GM12878 (cell line): ENCODE measurements at regions not wholly inside any gene's neighbourhood (a gene's known extent, or its start where the extent isn't known, plus 50 kb on each side); places are given as distances from the start of the nearest gene placed in this dataset.

Experiments used
- ATAC-seq: fragments of 200-7000 bp; cut with Tn5 transposase; 3 replicates; pipeline ENCODE4 v1.9.1; 2020; ENCODE audit warnings: mild to moderate bottlenecking, moderate library complexity
- BruUV-seq: library from RNA; stranded (reverse); fragments of 400-500 nt; replicated peaks from 2 replicates; lab custom pipeline; 2021; lab: Mats Ljungman, UMichigan
- CTCF ChIA-PET: fragments of 300-600 bp; sonication (Branson Sonifier 250); formaldehyde crosslinking; extraction: SDS; loops from one replicate; lab custom pipeline; 2021; ENCODE audit warnings: inconsistent platforms; lab: Yijun Ruan, JAX
- POLR2A ChIA-PET: fragments of 350-600 bp; formaldehyde crosslinking; extraction: SDS; loops from one replicate; lab custom pipeline; 2021; ENCODE audit warnings: inconsistent platforms; lab: Charles Lee
- RAD21 ChIA-PET: fragments of 300-600 bp; sonication (Branson Sonifier 250); formaldehyde crosslinking; loops from one replicate; lab custom pipeline; 2023; ENCODE audit warnings: antibody characterized with exemption; ENCODE audit not compliant: unreplicated experiment; lab: Charles Lee
- SMC1A ChIA-PET: fragments of 300-600 bp; sonication (Branson Sonifier 250); formaldehyde crosslinking; loops from one replicate; lab custom pipeline; 2023; ENCODE audit not compliant: unreplicated experiment, uncharacterized antibody; lab: Charles Lee
- DNase-seq: peaks from one replicate; pipeline ENCODE4 v3.0.0-alpha.2; 2011; ENCODE audit warnings: low read depth, low spot score
- FAIRE-seq: peaks from 3 replicates; lab custom pipeline; 2011; peaks lifted over from hg19 to GRCh38; lab: Jason Lieb, UNC
- H2AFZ ChIP-seq: 2 replicates; pipeline ENCODE4 v1.6.0; 2011; ENCODE audit warnings: low read depth, low read length, control low read depth; ENCODE audit not compliant: control insufficient read depth
- H3K27ac ChIP-seq: 2 replicates; pipeline ENCODE4 v1.5.1; 2011; ENCODE audit warnings: control low read depth; ENCODE audit not compliant: control insufficient read depth, insufficient read depth
- H3K27me3 ChIP-seq, 2 experiments: replicated peaks in 1 of 2; 2 replicates each; pipeline versions ENCODE4 v1.6.0 to v1.6.1; 2011; ENCODE audit warnings: low read length in 1 of 2; ENCODE audit not compliant: control insufficient read depth in 2 of 2, insufficient read depth in 2 of 2
- H3K36me3 ChIP-seq, 2 experiments: 2 replicates each; pipeline ENCODE4 v1.5.1; 2011; ENCODE audit warnings: low read length in 1 of 2; ENCODE audit not compliant: control insufficient read depth in 2 of 2, insufficient read depth in 2 of 2
- H3K4me1 ChIP-seq: 2 replicates; pipeline ENCODE4 v1.6.1; 2011; ENCODE audit warnings: mild to moderate bottlenecking, low read length, moderate library complexity, mixed read lengths; ENCODE audit not compliant: control insufficient read depth, insufficient read depth
- H3K4me2 ChIP-seq: 2 replicates; pipeline ENCODE4 v1.6.0; 2011; ENCODE audit warnings: control low read depth; ENCODE audit not compliant: control insufficient read depth, insufficient read depth
- H3K4me3 ChIP-seq: fragments of 200-600 bp; sonication (generic); 2 replicates; pipeline ENCODE4 v1.5.1; 2016
- H3K79me2 ChIP-seq: 2 replicates; pipeline ENCODE4 v1.6.0; 2011; ENCODE audit warnings: low read length; ENCODE audit not compliant: control insufficient read depth, insufficient read depth
- H3K9ac ChIP-seq: 2 replicates; pipeline ENCODE4 v1.8.0; 2011; ENCODE audit warnings: low read length, control low read depth, mixed read lengths; ENCODE audit not compliant: control insufficient read depth, insufficient read depth
- H3K9me3 ChIP-seq: replicated peaks from 3 replicates; pipeline ENCODE4 v1.5.1; 2011; ENCODE audit warnings: mild to moderate bottlenecking, low read length; ENCODE audit not compliant: control insufficient read depth, insufficient read depth
- H4K20me1 ChIP-seq: 2 replicates; pipeline ENCODE4 v1.6.0; 2011; ENCODE audit not compliant: control insufficient read depth, insufficient read depth
- ATF7 ChIP-seq: fragments of 450-650 bp; IDR thresholded peaks from 2 replicates; pipeline ENCODE4 v1.6.1; 2016; ENCODE audit warnings: low read depth, mild to moderate bottlenecking
- BCL3 ChIP-seq: IDR thresholded peaks from 2 replicates; pipeline ENCODE4 v1.6.1; 2011; ENCODE audit warnings: borderline replicate concordance, low read depth, mild to moderate bottlenecking, moderate library complexity, low read length; ENCODE audit not compliant: insufficient read depth, poor library complexity, severe bottlenecking
- GABPA ChIP-seq: IDR thresholded peaks from 2 replicates; pipeline ENCODE4 v1.6.1; 2014; ENCODE audit warnings: antibody characterized with exemption, low read depth, mild to moderate bottlenecking, inconsistent platforms
- HSF1 ChIP-seq: fragments of 150-350 bp; IDR thresholded peaks from 2 replicates; pipeline ENCODE4 v1.6.1; 2014; ENCODE audit warnings: mild to moderate bottlenecking, low read depth, low read length
- LARP7 ChIP-seq: fragments of 450-650 bp; IDR thresholded peaks from 2 replicates; pipeline ENCODE4 v1.6.1; 2017; ENCODE audit warnings: mild to moderate bottlenecking
- PAX5 ChIP-seq: IDR thresholded peaks from 2 replicates; pipeline ENCODE4 v1.6.1; 2011; ENCODE audit warnings: low read depth, low read length, borderline replicate concordance
- RELB ChIP-seq: fragments of 450-650 bp; IDR thresholded peaks from 2 replicates; pipeline ENCODE4 v1.6.1; 2017; ENCODE audit warnings: low read depth, mild to moderate bottlenecking, moderate library complexity
- SREBF1 ChIP-seq: IDR thresholded peaks from 2 replicates; pipeline ENCODE4 v1.6.1; 2012; ENCODE audit warnings: mild to moderate bottlenecking, low read length
- TARDBP ChIP-seq: IDR thresholded peaks from 2 replicates; pipeline ENCODE4 v1.6.1; 2016; ENCODE audit warnings: borderline replicate concordance
- WGBS: methylation state at CpG from one replicate; pipeline ENCODE4 v1.1.6; 2016; ENCODE audit warnings: low lambda C conversion rate; ENCODE audit not compliant: insufficient replicate concordance, insufficient coverage; ENCODE audit errors: missing lambda C conversion rate; 5-methylcytosine and 5-hydroxymethylcytosine counted together
- in situ Hi-C: fragments of 300-500 bp; cut with MboI; formaldehyde crosslinking; loops from 9 replicates; pipeline ENCODE4 v1.14.3; 2018; ENCODE audit warnings: mixed read lengths
- intact Hi-C: fragments of 100-400 bp; cut with micrococcal nuclease; formaldehyde crosslinking; loops from one replicate; pipeline ENCODE4 v1.14.2; 2022; ENCODE audit not compliant: unreplicated experiment

GRCh38 chr12:67173258-67173657 lies 95.9 kb upstream of the CAND1 start:
- POLR2A ChIA-PET = no interaction called here
- H3K9ac ChIP-seq = no peak overlapping the region
- no peaks in the 10 kb centered on the region for H3K27me3 ChIP-seq
- H3K4me3 ChIP-seq = no peak overlapping the region
- SMC1A ChIA-PET = no interaction called here
- H4K20me1 ChIP-seq = no peaks in the 10 kb centered on the region
- no peaks in the 10 kb centered on the region for H3K36me3 ChIP-seq
- H2AFZ ChIP-seq = no peak overlapping the region
- ATAC-seq (no peak), FAIRE-seq (no peak), DNase-seq (no peak)
- TF ChIP-seq LARP7 (no peak), HSF1 (no peak), ATF7 (no peak), GABPA (no peak), RELB (no peak), TARDBP (no peak), PAX5 (no peak), SREBF1 (no peak), BCL3 (no peak)
- no peak overlapping the region for H3K27ac ChIP-seq
- no peaks in the 10 kb centered on the region for H3K79me2 ChIP-seq
- RAD21 ChIA-PET = no interaction called here
- no peaks in the 10 kb centered on the region for H3K9me3 ChIP-seq
- intact Hi-C loops = no loop called here
- no peak overlapping the region for H3K4me2 ChIP-seq
- 0% methylated on average over 2 of the region's 2 CpGs for WGBS
- CTCF ChIA-PET = no interaction called here
- no TSS peak for BruUV-seq
- no peaks in the 10 kb centered on the region for H3K4me1 ChIP-seq
- in situ Hi-C loops = no loop called here
